ENCODE measurements at regions not wholly inside any gene's neighbourhood (a gene's known extent, or its start where the extent isn't known, plus 50 kb on each side); places are given as distances from the start of the nearest gene placed in this dataset.
"Not testable (repeated sequence)": the region's sequence is repeated elsewhere in the genome, so short reads cannot be mapped to it uniquely, and the experiment has no call there.

DNA sequence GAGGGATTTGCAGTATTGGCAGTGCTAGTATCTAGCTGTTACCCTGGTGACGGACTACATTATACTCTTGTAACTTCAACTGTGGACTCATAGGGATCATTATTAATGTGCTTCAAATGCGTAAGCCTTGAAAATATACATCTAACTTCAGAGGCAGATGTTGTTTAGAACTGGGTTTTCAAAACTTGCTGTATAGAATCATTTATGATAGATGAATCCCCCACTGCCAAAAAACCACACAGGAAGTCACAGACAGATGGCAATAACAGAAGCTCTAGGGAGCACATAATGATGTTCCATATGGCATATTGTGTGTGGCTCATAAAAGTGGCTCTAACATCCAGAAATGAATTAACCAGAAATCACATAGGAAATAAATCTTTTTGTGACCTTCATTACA is 62.3 kb upstream of the RELL1 start:
- Mint-ChIP-seq H3K27me3 (no peaks in the 10 kb centered on the region), H3K27ac (no peak overlapping the region), H3K4me1 (peaks cover 16% of the 10 kb centered on the region), H3K4me3 (no peak overlapping the region), H3K36me3 (no peaks in the 10 kb centered on the region), H3K9me3 (no peaks in the 10 kb centered on the region)

DNA sequence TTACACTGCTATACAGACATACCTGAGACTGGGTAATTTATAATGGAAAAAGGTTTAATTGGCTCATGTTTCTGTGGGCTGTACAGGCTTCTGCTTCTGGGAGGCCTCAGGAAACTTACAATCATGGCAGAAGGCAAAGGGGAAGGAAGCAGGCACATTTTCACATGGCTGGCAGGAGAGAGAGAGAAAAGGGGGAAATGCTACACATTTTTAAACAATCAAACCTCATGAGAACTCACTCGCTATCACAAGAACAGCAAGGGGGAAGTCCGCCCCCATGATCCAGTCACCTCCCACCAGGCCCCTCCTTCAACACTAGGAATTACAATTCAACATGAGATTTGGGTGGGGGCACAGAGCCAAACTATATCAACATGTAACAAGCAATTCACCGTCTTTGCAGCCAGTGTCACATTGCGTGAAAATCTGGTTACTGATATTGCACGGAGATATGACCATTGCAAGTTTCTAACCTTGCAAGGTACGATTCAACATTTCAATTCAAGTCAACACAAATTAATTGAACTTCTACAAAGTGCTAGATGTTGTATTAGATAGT is 61.7 kb upstream of the RELL1 start:
- Mint-ChIP-seq H3K27ac (no peak overlapping the region), H3K4me1 (peaks cover 16% of the 10 kb centered on the region), H3K9me3 (no peaks in the 10 kb centered on the region), H3K36me3 (no peaks in the 10 kb centered on the region), H3K27me3 (no peaks in the 10 kb centered on the region), H3K4me3 (no peak overlapping the region)

DNA sequence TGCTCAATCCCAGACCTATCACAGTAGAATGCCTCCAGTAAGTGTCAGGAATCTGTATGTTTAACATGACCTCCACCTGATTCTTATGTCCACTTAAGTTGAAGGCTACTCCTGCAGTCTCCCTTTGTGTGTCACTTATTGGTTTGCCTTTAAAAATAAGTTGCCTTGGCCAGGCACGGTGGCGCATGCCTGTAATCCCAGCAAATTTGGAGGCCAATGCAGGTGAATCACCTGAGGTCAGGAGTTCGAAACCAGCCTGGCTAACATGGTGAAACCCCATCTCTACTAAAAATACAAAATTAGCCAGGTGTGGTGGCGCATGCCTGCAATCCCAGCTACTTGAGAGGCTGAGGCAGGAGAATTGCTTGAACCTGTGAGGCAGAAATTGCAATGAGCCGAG is 60.7 kb upstream of the RELL1 start:
- not testable (repeated sequence) for H3K36me3 Mint-ChIP-seq, H3K4me3 Mint-ChIP-seq, H3K27me3 Mint-ChIP-seq, H3K9me3 Mint-ChIP-seq, H3K27ac Mint-ChIP-seq
- H3K4me1 Mint-ChIP-seq = peaks cover 16% of the 10 kb centered on the region

DNA sequence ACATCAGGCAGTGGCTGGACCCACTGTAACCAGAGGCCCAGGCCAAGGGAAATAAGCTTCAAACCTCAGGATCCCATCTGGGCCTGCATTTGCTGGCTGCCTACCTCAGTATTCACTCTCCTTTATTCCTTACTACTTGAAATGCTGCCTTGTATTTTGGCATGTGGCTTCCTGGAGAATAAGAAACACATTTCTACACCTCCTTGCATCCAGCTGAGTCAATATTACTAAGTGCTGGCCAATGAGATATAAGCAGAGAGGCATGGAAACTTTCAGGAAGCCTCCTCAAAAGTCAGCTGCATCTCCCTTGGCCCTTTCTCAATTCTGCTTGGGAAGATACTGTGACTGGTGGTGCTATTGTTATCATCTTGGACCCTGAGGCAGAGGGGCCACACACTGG is 59.8 kb upstream of the RELL1 start:
- no peaks in the 10 kb centered on the region for H3K36me3 Mint-ChIP-seq
- H3K4me1 Mint-ChIP-seq = peaks cover 16% of the 10 kb centered on the region
- H3K9me3 Mint-ChIP-seq = no peaks in the 10 kb centered on the region
- no peak overlapping the region for H3K4me3 Mint-ChIP-seq
- H3K27me3 Mint-ChIP-seq = no peaks in the 10 kb centered on the region
- H3K27ac Mint-ChIP-seq = no peak overlapping the region

DNA sequence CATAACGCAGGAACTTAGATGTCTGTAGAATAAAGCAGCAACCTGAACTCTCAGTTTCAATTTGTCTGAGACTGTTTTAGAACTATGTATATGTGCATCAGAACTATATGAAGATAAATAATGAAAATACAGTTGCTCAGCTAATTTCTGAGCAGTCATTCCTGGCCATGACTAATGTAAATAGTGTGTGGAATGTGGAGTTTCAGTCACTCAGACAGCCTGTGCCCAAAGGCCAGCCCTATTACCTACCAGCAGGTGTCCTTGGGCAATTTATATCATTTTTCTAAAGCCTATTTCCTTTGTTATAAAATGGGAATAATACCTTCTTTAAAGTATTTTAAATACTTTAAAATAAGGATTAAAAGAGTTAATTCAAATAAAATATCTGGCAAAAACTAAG is 56.0 kb upstream of the RELL1 start:
- no peaks in the 10 kb centered on the region for H3K27me3 Mint-ChIP-seq
- no peak overlapping the region for H3K27ac Mint-ChIP-seq
- no peaks in the 10 kb centered on the region for H3K36me3 Mint-ChIP-seq
- H3K4me1 Mint-ChIP-seq = no peaks in the 10 kb centered on the region
- no peak overlapping the region for H3K4me3 Mint-ChIP-seq
- H3K9me3 Mint-ChIP-seq = no peaks in the 10 kb centered on the region

DNA sequence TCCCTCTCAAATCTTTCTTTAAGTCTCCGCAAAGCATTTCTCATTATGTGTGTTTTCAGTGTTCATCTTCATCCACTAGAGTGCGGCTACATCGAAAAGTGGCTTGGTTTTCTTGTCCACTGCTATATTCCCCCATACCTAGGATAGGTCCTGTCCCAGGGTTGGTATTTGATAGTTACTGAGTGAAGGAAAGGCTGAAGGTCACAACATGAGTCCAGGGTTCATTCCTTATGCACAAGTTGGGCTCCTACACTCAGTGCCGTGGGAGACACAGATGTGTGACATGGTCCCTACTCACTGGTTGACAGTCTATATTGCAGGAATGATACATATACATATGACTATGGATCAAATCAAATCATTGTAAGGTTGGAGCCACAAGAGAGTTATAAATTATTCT is 55.4 kb upstream of the RELL1 start:
- no peak overlapping the region for H3K27ac Mint-ChIP-seq
- H3K4me1 Mint-ChIP-seq = no peaks in the 10 kb centered on the region
- no peaks in the 10 kb centered on the region for H3K27me3 Mint-ChIP-seq
- H3K9me3 Mint-ChIP-seq = no peaks in the 10 kb centered on the region
- H3K4me3 Mint-ChIP-seq = no peak overlapping the region
- H3K36me3 Mint-ChIP-seq = no peaks in the 10 kb centered on the region

DNA sequence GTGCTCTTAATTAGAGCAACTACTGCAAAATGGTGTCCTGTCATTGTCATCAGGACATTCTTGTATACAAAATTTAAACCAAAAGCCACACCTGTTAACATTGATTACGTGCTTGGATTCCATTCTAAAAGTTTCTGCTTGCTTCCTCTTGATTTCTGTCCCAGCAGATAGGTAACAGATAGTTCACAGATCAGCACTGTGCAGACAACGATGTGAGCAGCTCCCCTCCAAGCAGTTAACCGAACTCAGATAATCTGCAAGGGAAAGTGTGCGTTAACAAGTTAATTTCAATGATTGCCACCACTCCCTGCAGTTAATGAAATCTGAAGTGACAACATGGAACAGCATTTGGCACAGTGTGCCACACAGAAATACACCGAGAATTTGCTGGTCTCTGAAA is 54.4 kb upstream of the RELL1 start:
- Mint-ChIP-seq H3K27ac (no peak overlapping the region), H3K4me1 (no peaks in the 10 kb centered on the region), H3K27me3 (no peaks in the 10 kb centered on the region), H3K9me3 (no peaks in the 10 kb centered on the region), H3K36me3 (no peaks in the 10 kb centered on the region), H3K4me3 (no peak overlapping the region)

DNA sequence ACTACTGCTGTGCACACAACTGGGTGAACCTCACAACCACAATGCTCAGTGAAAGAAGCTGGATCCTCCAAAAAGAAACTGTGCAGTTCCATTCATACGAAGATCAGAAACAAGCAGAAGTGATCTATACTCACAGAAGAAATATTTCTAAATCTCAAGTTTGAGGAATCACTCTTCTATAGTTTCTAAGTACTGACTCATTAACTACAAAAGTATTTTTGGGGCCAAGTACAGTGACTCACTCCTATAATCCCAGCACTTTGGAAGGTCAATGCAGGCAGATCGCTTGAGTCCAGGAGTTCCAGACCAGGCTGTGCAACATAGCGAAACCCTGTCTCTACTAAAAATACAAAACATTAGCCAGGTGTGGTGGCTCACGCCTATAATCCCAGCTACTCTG is 51.3 kb upstream of the RELL1 start:
- H3K4me3 Mint-ChIP-seq = no peak overlapping the region
- no peak overlapping the region for H3K27ac Mint-ChIP-seq
- no peaks in the 10 kb centered on the region for H3K4me1 Mint-ChIP-seq
- H3K27me3 Mint-ChIP-seq = no peaks in the 10 kb centered on the region
- H3K36me3 Mint-ChIP-seq = no peaks in the 10 kb centered on the region
- H3K9me3 Mint-ChIP-seq = no peaks in the 10 kb centered on the region
